ENCODE measurements at regions not wholly inside any gene's neighbourhood (a gene's known extent, or its start where the extent isn't known, plus 50 kb on each side); places are given as distances from the start of the nearest gene placed in this dataset.
"Not testable (repeated sequence)": the region's sequence is repeated elsewhere in the genome, so short reads cannot be mapped to it uniquely, and the experiment has no call there.

DNA sequence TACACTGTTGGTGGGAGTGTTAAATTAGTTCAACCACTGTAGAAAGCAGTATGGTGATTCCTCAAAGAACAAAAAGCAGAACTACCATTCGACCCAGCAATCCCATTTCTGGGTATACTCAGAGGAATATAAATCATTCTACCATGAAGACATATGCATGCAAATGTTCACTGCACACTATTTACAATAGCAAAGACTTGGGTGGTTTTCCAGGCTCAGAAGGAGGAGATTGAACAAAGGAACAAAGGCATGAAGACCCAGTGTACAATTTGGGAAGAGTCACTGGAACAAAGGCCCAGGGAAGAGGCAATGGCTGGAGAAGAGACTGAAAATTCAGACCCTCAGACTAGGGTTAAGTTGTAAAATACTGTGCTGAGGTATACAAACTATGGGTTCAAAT is 148.5 kb upstream of the NBPF26 start:
- CTCF ChIA-PET; H3K79me1 ChIP-seq (ENCODE audit: low read depth in 1 of 2, low read length in 2 of 2); H3K9me1 ChIP-seq (ENCODE audit: insufficient read depth, low read length); H3K9ac ChIP-seq (ENCODE audit: low read depth, low read length); ATAC-seq (ENCODE audit: low read depth); H3K56ac ChIP-seq (ENCODE audit: extremely low read depth, insufficient read depth, low read length); BruUV-seq (replicated peaks); H3K27ac ChIP-seq (ENCODE audit: insufficient read depth, low read length); H3K27me3 ChIP-seq (ENCODE audit: control insufficient read depth, insufficient read depth, low read length); H3K4me3 ChIP-seq (ENCODE audit: insufficient read depth, low read depth, low read length); H2BK15ac ChIP-seq (ENCODE audit: low read depth, low read length); H3K36me3 ChIP-seq (ENCODE audit: control insufficient read depth, insufficient read depth, low read length); H4K5ac ChIP-seq (ENCODE audit: low read depth, low read length); POLR2A ChIA-PET (ENCODE audit: unreplicated experiment); dilution Hi-C loops (cut with HindIII; ENCODE audit: low sequenced_read_pairs, unreplicated experiment); H4K91ac ChIP-seq (ENCODE audit: insufficient read depth, low read depth, low read length); H3K23ac ChIP-seq (ENCODE audit: low read depth, low read length); H3K4me1 ChIP-seq (ENCODE audit: control insufficient read depth, insufficient read depth, low read length); H3K14ac ChIP-seq (replicated peaks; ENCODE audit: low read depth, low read length); H3K4me2 ChIP-seq (ENCODE audit: low read depth, low read length); H2AK9ac ChIP-seq (replicated peaks; ENCODE audit: low read depth, low read length, poor library complexity); H2AFZ ChIP-seq (replicated peaks; ENCODE audit: low read length, poor library complexity); in situ Hi-C loops (cut with MboI; ENCODE audit: low sequenced_read_pairs); DNase-seq; H2AK5ac ChIP-seq (ENCODE audit: low read depth, low read length); H4K8ac ChIP-seq (ENCODE audit: low read depth in 2 of 2, low read length in 2 of 2); H3K18ac ChIP-seq (ENCODE audit: low read depth, low read length); H4K20me1 ChIP-seq (ENCODE audit: insufficient read depth, low read length); H2BK120ac ChIP-seq (ENCODE audit: low read depth, low read length); intact Hi-C loops (cut with micrococcal nuclease); H2BK20ac ChIP-seq (ENCODE audit: low read depth, low read length); H2BK5ac ChIP-seq (ENCODE audit: low read depth, low read length, poor library complexity, severe bottlenecking); H3K4ac ChIP-seq (ENCODE audit: low read depth, low read length); H3K9me3 ChIP-seq (ENCODE audit: control insufficient read depth, insufficient read depth, low read length): not testable (repeated sequence)
- no CpG with 5 or more reads among the region's 1 CpG for WGBS, 2 experiments (ENCODE audit: extremely low coverage in 2 of 2, insufficient read length in 1 of 2)

DNA sequence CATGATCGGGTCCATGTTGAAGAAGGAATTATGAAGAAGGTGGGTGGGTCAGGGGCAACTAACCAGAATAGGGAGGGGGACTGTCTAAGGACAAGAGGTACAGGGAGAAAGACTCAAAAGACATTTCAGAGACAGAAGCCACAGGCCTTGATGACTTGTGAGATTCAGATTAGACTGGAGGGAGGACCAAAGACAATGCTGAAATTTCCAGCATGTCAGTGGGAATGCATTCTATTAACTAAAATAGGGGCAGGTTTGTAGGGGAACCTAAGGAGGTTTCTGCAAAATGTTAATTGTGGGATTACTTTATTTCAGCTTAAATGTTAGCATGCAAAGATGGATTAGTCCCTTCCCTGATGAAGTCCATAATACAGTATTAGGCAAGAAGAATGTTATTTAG is 141.6 kb upstream of the NBPF26 start:
- H3K23ac ChIP-seq (ENCODE audit: low read depth, low read length); H3K14ac ChIP-seq (replicated peaks; ENCODE audit: low read depth, low read length); H4K91ac ChIP-seq (ENCODE audit: insufficient read depth, low read depth, low read length); in situ Hi-C loops (cut with MboI; ENCODE audit: low sequenced_read_pairs); H3K9me3 ChIP-seq (ENCODE audit: control insufficient read depth, insufficient read depth, low read length); H3K27me3 ChIP-seq (ENCODE audit: control insufficient read depth, insufficient read depth, low read length); H4K8ac ChIP-seq (ENCODE audit: low read depth in 2 of 2, low read length in 2 of 2); H3K4me3 ChIP-seq (ENCODE audit: insufficient read depth, low read depth, low read length); intact Hi-C loops (cut with micrococcal nuclease); dilution Hi-C loops (cut with HindIII; ENCODE audit: low sequenced_read_pairs, unreplicated experiment); H3K4me2 ChIP-seq (ENCODE audit: low read depth, low read length); BruUV-seq (replicated peaks); ATAC-seq (ENCODE audit: low read depth); H2AK9ac ChIP-seq (replicated peaks; ENCODE audit: low read depth, low read length, poor library complexity); H3K9ac ChIP-seq (ENCODE audit: low read depth, low read length); H4K20me1 ChIP-seq (ENCODE audit: insufficient read depth, low read length); CTCF ChIA-PET; H3K36me3 ChIP-seq (ENCODE audit: control insufficient read depth, insufficient read depth, low read length); H2AK5ac ChIP-seq (ENCODE audit: low read depth, low read length); H3K27ac ChIP-seq (ENCODE audit: insufficient read depth, low read length); H2BK5ac ChIP-seq (ENCODE audit: low read depth, low read length, poor library complexity, severe bottlenecking); H3K79me1 ChIP-seq (ENCODE audit: low read depth in 1 of 2, low read length in 2 of 2); H3K9me1 ChIP-seq (ENCODE audit: insufficient read depth, low read length); H2BK15ac ChIP-seq (ENCODE audit: low read depth, low read length); H2AFZ ChIP-seq (replicated peaks; ENCODE audit: low read length, poor library complexity); H2BK120ac ChIP-seq (ENCODE audit: low read depth, low read length); H4K5ac ChIP-seq (ENCODE audit: low read depth, low read length); DNase-seq; POLR2A ChIA-PET (ENCODE audit: unreplicated experiment); H3K4me1 ChIP-seq (ENCODE audit: control insufficient read depth, insufficient read depth, low read length); H3K4ac ChIP-seq (ENCODE audit: low read depth, low read length); H3K18ac ChIP-seq (ENCODE audit: low read depth, low read length); H3K56ac ChIP-seq (ENCODE audit: extremely low read depth, insufficient read depth, low read length); H2BK20ac ChIP-seq (ENCODE audit: low read depth, low read length): not testable (repeated sequence)
- no CpG with 5 or more reads among the region's 1 CpG for WGBS, 2 experiments (ENCODE audit: extremely low coverage in 2 of 2, insufficient read length in 1 of 2)

Measured in IMR-90 (cell line).